Lower leg skin (tissue), 3 donors: ENCODE measurements at regions not wholly inside any gene's neighbourhood (a gene's known extent, or its start where the extent isn't known, plus 50 kb on each side); places are given as distances from the start of the nearest gene placed in this dataset.
"Not testable (repeated sequence)": the region's sequence is repeated elsewhere in the genome, so short reads cannot be mapped to it uniquely, and the experiment has no call there.

ENCODE experiments used
- POLR2A ChIP-seq, 2 donors: fragments of 450-650 bp; IDR thresholded peaks; one replicate each; pipeline ENCODE4 v1.6.1; 2016 to 2017; ENCODE audit warnings: antibody characterized with exemption in 2 of 2, mild to moderate bottlenecking in 1 of 2, moderate library complexity in 1 of 2
- TF ChIP-seq, protein P1 (sequence below), 3 donors: fragments of 450-650 bp; IDR thresholded peaks; one replicate each; pipeline ENCODE4 v1.5.1; 2016; ENCODE audit warnings: antibody characterized with exemption in 3 of 3, mild to moderate bottlenecking in 3 of 3, moderate library complexity in 2 of 3

DNA sequence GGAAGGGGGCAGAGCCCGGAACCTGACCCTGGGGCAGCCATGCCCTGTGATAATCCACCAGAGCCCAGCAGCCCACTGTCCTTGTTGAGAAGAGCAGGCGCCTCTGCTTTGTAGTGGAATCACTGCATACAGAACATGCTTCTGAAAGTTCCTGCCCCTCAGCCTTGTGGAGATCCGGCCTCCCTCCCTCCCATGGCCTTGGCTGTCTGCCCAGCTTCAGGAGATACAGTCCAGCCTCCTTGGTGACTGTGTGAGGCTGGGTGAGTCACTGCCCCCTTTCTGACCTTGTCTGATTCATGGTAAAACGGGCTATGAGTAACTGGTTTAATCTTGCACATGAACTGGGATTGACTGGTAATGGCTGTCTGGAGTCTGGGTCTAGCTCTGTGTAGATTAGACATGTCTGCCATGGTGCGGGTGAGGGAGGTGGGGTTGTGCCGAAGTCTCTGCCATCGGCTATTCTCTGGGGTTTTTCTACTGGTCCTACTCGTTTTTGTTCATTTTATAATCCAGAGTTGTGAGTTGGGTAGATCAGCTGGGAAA is 144.0 kb upstream of the ZNF469 start:
- TF ChIP-seq, protein P1, sequence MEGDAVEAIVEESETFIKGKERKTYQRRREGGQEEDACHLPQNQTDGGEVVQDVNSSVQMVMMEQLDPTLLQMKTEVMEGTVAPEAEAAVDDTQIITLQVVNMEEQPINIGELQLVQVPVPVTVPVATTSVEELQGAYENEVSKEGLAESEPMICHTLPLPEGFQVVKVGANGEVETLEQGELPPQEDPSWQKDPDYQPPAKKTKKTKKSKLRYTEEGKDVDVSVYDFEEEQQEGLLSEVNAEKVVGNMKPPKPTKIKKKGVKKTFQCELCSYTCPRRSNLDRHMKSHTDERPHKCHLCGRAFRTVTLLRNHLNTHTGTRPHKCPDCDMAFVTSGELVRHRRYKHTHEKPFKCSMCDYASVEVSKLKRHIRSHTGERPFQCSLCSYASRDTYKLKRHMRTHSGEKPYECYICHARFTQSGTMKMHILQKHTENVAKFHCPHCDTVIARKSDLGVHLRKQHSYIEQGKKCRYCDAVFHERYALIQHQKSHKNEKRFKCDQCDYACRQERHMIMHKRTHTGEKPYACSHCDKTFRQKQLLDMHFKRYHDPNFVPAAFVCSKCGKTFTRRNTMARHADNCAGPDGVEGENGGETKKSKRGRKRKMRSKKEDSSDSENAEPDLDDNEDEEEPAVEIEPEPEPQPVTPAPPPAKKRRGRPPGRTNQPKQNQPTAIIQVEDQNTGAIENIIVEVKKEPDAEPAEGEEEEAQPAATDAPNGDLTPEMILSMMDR (IDR thresholded peaks at IDR 0.05): peak in 1 of 3 donors; percentile 15
- TF ChIP-seq POLR2A (IDR thresholded peaks at IDR 0.05): not testable (repeated sequence)
